Kidney (tissue), 13 donors: ENCODE measurements at regions not wholly inside any gene's neighbourhood (a gene's known extent, or its start where the extent isn't known, plus 50 kb on each side); places are given as distances from the start of the nearest gene placed in this dataset.

Experiments
- DNase-seq, 5 donors: peaks; one replicate each; pipeline ENCODE4 v3.0.0-alpha.2; 2013 to 2020
- FAIRE-seq: peaks from 2 replicates; lab custom pipeline; 2012; peaks lifted over from hg19 to GRCh38; lab: Jason Lieb, UNC
- H3K27ac ChIP-seq, 2 donors: one replicate each; pipeline ENCODE4 v1.7.0; 2013; ENCODE audit warnings: low read depth in 2 of 2, low read length in 2 of 2, inconsistent platforms in 1 of 2
- H3K27me3 ChIP-seq: one replicate; pipeline ENCODE4 v1.7.1; 2013; ENCODE audit warnings: low read length, inconsistent platforms; ENCODE audit not compliant: control insufficient read depth, insufficient read depth
- H3K36me3 ChIP-seq, 3 donors: one replicate each; pipeline versions ENCODE4 v1.7.0 to v1.7.1; 2013; ENCODE audit warnings: low read length in 3 of 3, control low read depth in 1 of 3, inconsistent platforms in 1 of 3; ENCODE audit not compliant: insufficient read depth in 3 of 3, control insufficient read depth in 2 of 3
- H3K4me1 ChIP-seq, 3 donors: one replicate each; pipeline versions ENCODE4 v1.7.0 to v1.7.1; 2013; ENCODE audit warnings: low read length in 3 of 3, inconsistent platforms in 1 of 3, low read depth in 1 of 3; ENCODE audit not compliant: control insufficient read depth in 2 of 3, insufficient read depth in 2 of 3
- H3K4me3 ChIP-seq, 3 donors: one replicate each; pipeline versions ENCODE4 v1.7.0 to v1.8.1; 2013; ENCODE audit warnings: low read length in 3 of 3, control low read depth in 1 of 3, inconsistent platforms in 1 of 3
- H3K9ac ChIP-seq, 3 donors: one replicate each; pipeline versions ENCODE4 v1.7.0 to v1.7.1; 2013; ENCODE audit warnings: low read length in 3 of 3, control low read depth in 1 of 3, inconsistent platforms in 1 of 3
- H3K9me3 ChIP-seq, 3 donors: one replicate each; pipeline versions ENCODE4 v1.7.0 to v1.7.1; 2013; ENCODE audit warnings: low read length in 3 of 3, control low read depth in 1 of 3, inconsistent platforms in 1 of 3; ENCODE audit not compliant: control insufficient read depth in 2 of 3, insufficient read depth in 1 of 3
- intact Hi-C: fragments of 100-400 bp; cut with DNase I; formaldehyde crosslinking; loops from one replicate; pipeline ENCODE4 v1.11.1; 2022
- TF ChIP-seq, protein P1 (sequence below): IDR thresholded peaks from 3 replicates; pipeline ENCODE4 v1.5.1; 2012; ENCODE audit warnings: mild to moderate bottlenecking, moderate library complexity, borderline replicate concordance; ENCODE audit not compliant: insufficient read depth; ENCODE audit errors: extremely low read depth
- donor health status: control.
- donor health status: control.
- donor health status: control.
- donor health status: control.
- donor health status: control.
- donor health status: DM: yes; HTN: yes; CAD: no.
- donor health status: Normal renal cell carcinoma (clear cell type).

DNA sequence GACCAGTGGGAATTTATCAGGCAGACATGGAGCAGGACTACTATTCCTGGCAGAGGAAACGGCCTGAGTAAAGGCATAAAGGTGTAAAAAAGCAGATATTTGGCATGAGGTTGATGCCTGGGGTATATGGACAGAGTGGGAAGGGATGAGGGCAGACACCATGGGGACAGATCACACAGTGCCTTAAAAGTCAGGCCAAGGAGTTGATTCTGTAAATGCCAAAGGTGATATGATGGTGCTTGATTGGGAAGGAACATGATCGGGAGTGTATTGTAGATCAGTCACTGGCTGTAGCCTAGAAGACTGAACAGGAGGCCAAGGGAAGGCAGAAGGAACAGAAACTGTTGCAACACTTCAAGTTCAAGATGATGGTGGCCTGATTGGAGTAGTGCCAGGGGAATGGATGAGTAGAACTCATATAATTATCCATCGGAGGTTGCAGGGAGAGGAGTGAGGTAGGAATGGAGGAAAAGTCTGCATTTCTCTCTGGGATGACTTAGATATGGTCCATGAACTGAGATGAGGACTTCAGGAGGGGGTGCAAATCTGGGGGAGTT is 594.3 kb upstream of the KLF4 start:
- no peaks in the 10 kb centered on the region for H3K27me3 ChIP-seq
- no peak overlapping the region for H3K27ac ChIP-seq
- H3K4me1 ChIP-seq, result no peaks in the 10 kb centered on the region
- H3K36me3 ChIP-seq, result no peaks in the 10 kb centered on the region
- H3K9me3 ChIP-seq, result no peaks in the 10 kb centered on the region
- H3K4me3 ChIP-seq, result no peak overlapping the region
- FAIRE-seq (no peak), DNase-seq (no peak)
- H3K9ac ChIP-seq, result no peak overlapping the region
- TF ChIP-seq, protein P1, sequence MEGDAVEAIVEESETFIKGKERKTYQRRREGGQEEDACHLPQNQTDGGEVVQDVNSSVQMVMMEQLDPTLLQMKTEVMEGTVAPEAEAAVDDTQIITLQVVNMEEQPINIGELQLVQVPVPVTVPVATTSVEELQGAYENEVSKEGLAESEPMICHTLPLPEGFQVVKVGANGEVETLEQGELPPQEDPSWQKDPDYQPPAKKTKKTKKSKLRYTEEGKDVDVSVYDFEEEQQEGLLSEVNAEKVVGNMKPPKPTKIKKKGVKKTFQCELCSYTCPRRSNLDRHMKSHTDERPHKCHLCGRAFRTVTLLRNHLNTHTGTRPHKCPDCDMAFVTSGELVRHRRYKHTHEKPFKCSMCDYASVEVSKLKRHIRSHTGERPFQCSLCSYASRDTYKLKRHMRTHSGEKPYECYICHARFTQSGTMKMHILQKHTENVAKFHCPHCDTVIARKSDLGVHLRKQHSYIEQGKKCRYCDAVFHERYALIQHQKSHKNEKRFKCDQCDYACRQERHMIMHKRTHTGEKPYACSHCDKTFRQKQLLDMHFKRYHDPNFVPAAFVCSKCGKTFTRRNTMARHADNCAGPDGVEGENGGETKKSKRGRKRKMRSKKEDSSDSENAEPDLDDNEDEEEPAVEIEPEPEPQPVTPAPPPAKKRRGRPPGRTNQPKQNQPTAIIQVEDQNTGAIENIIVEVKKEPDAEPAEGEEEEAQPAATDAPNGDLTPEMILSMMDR, result no peak
- intact Hi-C loops, result no loop called here

DNA sequence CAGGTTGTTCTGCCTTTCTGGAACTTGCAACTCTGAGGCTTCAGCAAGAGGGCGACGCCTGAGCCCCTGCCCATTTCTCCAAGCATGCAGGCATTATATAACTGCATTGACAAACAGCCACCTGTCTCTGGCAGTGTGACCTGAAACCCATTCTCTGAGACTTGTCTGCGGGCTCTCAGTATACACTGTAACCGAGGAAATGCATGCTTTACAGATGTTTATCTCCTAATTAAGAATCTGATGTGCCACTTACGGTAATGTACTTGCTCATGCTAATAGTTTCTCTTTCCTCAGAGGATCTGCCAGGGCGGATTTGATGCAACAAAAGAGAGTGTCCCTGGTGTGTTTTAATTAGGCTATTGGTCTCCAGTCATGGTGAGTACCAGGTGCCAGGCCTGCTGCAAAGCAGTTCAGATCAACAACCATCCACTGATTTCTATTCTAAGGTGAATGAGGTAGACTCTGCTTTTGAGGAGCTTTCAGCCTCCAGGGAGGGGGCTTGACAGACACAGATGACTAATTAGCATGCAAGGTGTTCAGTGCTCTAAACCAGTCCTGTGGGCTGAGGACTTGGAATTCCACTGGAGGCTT is 593.7 kb upstream of the KLF4 start:
- Histone ChIP-seq H3K4me1 (no peaks in the 10 kb centered on the region), H3K36me3 (no peaks in the 10 kb centered on the region), H3K4me3 (no peak overlapping the region), H3K27me3 (no peaks in the 10 kb centered on the region), H3K9ac (no peak overlapping the region), H3K9me3 (no peaks in the 10 kb centered on the region), H3K27ac (no peak overlapping the region)
- intact Hi-C loops, result no loop called here
- TF ChIP-seq, protein P1, result no peak
- DNase-seq (no peak), FAIRE-seq (no peak)

DNA sequence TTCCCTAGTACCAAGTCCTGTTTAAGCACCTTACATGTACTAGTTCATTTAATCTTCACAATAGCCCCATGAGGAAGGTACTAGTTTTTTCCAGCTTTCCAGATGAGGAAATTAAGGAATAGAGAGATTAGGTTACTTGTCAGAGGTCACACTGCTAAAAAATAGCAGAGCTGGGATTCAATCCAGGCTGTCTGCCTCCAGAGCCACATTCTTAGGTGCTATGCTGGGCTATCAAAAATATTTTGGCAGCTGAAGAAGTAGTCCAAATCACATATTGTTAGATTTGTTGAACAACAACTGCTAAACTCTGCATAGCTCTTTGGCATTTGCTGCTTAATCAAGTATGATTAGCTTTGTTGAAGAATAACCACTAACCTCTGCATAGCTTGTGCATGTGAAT is 591.5 kb upstream of the KLF4 start:
- no peak for DNase-seq
- Histone ChIP-seq H3K4me3 (no peak overlapping the region), H3K9ac (no peak overlapping the region), H3K36me3 (no peaks in the 10 kb centered on the region), H3K27me3 (no peaks in the 10 kb centered on the region), H3K4me1 (no peaks in the 10 kb centered on the region), H3K27ac (no peak overlapping the region), H3K9me3 (no peaks in the 10 kb centered on the region)
- TF ChIP-seq, protein P1, result no peak
- no peak for FAIRE-seq
- intact Hi-C loops, result no loop called here

DNA sequence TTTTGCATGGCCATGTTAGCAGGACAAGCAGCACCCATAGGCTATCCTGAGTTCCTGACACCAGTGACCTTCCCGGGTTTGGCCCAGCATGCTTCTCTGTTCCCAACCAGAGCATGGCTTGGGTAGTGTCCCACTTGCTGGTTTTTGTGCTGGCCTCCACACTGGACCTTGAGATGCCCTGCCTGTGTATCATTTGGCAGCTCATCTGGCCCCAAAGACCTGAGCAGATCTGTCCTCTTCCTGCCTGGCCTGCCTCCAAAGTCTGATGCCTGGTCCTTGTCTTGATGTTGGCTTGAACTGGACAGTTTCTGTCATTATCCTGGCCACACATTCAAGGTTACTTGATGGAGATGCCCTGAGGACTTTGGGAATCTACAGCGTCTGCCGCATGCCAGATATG is 590.7 kb upstream of the KLF4 start:
- no peak overlapping the region for H3K4me3 ChIP-seq
- TF ChIP-seq, protein P1, result no peak
- H3K27me3 ChIP-seq, result no peaks in the 10 kb centered on the region
- no peak overlapping the region for H3K27ac ChIP-seq
- DNase-seq (no peak), FAIRE-seq (no peak)
- H3K4me1 ChIP-seq, result no peaks in the 10 kb centered on the region
- intact Hi-C loops, result no loop called here
- H3K9me3 ChIP-seq, result no peaks in the 10 kb centered on the region
- H3K36me3 ChIP-seq, result no peaks in the 10 kb centered on the region
- H3K9ac ChIP-seq, result no peak overlapping the region
